ENCODE measurements at regions not wholly inside any gene's neighbourhood (a gene's known extent, or its start where the extent isn't known, plus 50 kb on each side); places are given as distances from the start of the nearest gene placed in this dataset.

DNA sequence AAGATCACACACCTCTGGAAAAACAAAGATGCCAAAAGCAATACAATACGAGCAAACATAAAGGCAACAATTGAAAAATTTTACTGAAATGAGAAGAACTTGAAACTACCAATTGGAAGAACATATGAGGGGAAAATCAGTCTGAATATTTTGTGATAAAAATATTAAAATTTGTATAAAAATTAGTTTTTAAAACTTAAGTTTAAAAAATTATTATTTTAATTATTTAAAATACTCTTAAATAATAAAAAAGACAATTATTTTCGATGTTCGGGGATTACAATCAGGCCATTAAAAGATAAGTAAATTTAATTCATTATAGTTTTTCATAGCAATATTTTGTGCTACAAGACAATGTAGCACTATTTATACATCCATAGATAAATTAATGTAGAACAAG, 1239.3 kb downstream of the AMY1C start:
- H3K4me3 ChIP-seq (replicated peaks; ENCODE audit: low read depth, low read length): no peak overlapping the region
- no peak for TF ChIP-seq CTCF (IDR thresholded peaks at IDR 0.05; ENCODE audit: low read depth, low read length, missing control alignments)
- no peak for DNase-seq (ENCODE audit: extremely low read depth, low read depth)

DNA sequence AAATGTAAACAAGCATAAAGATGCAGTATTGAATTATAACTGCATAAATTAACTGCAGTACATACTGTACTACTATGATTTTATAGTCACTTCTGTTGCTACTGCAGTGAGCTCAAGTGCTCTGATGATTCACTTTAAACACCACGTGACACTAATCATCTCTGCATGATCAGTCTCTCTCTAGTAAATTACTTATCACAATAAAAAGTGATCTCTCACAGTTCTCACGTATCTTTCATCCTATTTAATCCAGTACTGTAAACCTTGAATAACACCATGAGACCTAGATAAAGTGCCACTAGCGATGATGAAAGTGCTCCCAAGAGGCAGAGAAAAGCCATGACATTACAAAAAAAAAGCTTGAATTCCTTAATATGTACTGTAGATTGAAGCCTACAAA, 1242.0 kb downstream of the AMY1C start:
- DNase-seq (ENCODE audit: extremely low read depth, low read depth): no peak
- no peak overlapping the region for H3K4me3 ChIP-seq (replicated peaks; ENCODE audit: low read depth, low read length)
- no peak for TF ChIP-seq CTCF (IDR thresholded peaks at IDR 0.05; ENCODE audit: low read depth, low read length, missing control alignments)

- TF ChIP-seq CTCF (IDR thresholded peaks at IDR 0.05; ENCODE audit: low read depth, low read length, missing control alignments): no peak
- DNase-seq (ENCODE audit: extremely low read depth, low read depth): no peak
- H3K4me3 ChIP-seq (replicated peaks; ENCODE audit: low read depth, low read length): no peak overlapping the region
These were observed 1251.1 kb downstream of the AMY1C start for GRCh38 chr1:105000793-105001192.

- H3K4me3 ChIP-seq (replicated peaks; ENCODE audit: low read depth, low read length): no peak overlapping the region
- TF ChIP-seq CTCF (IDR thresholded peaks at IDR 0.05; ENCODE audit: low read depth, low read length, missing control alignments): no peak
These were observed 1254.8 kb downstream of the AMY1C start for GRCh38 chr1:105004515-105004914.

GRCh38 chr1:105005594-105006195, 1256.0 kb downstream of the AMY1C start:
- TF ChIP-seq CTCF (IDR thresholded peaks at IDR 0.05; ENCODE audit: low read depth, low read length, missing control alignments): no peak
- no peak overlapping the region for H3K4me3 ChIP-seq (replicated peaks; ENCODE audit: low read depth, low read length)
- DNase-seq (ENCODE audit: extremely low read depth, low read depth): no peak

More at GRCh38 chr1:105004515-105004914, 1254.8 kb downstream of the AMY1C start:
- no peak for DNase-seq (ENCODE audit: extremely low read depth, low read depth)

DNA sequence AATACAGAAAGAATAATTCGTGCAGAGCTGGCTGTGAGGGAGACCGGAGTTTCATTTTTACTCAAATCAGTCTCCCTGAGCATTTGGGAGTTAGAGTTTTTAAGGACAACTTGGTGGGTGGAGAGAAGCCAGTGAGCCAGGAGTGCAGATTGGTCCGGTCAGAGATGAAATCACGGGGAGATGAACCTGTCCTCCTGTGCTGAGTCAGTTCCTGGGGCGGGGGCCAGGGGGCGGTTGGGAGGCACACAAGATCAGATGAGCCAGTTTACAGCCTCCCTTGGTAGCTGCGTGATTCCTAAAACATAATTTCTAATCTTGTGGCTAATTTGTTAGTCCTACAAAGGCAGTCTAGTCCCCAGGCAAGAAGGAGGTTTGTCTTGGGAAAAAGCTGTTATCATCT, 1267.9 kb downstream of the AMY1C start:
- no peak overlapping the region for H3K4me3 ChIP-seq (replicated peaks; ENCODE audit: low read depth, low read length)
- TF ChIP-seq CTCF (IDR thresholded peaks at IDR 0.05; ENCODE audit: low read depth, low read length, missing control alignments): no peak
- DNase-seq (ENCODE audit: extremely low read depth, low read depth): no peak

- no peak overlapping the region for H3K4me3 ChIP-seq (replicated peaks; ENCODE audit: low read depth, low read length)
- TF ChIP-seq CTCF (IDR thresholded peaks at IDR 0.05; ENCODE audit: low read depth, low read length, missing control alignments): no peak
- DNase-seq (ENCODE audit: extremely low read depth, low read depth): no peak
These were observed 1274.0 kb downstream of the AMY1C start for GRCh38 chr1:105023719-105024118.
